Transverse colon (tissue), 3 donors: ENCODE measurements at regions not wholly inside any gene's neighbourhood (a gene's known extent, or its start where the extent isn't known, plus 50 kb on each side); places are given as distances from the start of the nearest gene placed in this dataset.

Source experiments
- CTCF ChIP-seq, 5 experiments: fragments of 200-600 bp in 3 of 5; fragments of 450-650 bp in 2 of 5; sonication (generic) in 3 of 5; IDR thresholded peaks; 1 replicate in 2 of 5; 2 replicates in 3 of 5; pipeline ENCODE4 v1.5.1; 2016 to 2017; ENCODE audit warnings: antibody characterized with exemption in 5 of 5, inconsistent platforms in 3 of 5, mild to moderate bottlenecking in 2 of 5, moderate library complexity in 1 of 5
- POLR2A ChIP-seq: fragments of 450-650 bp; IDR thresholded peaks from one replicate; pipeline ENCODE4 v1.6.1; 2016; ENCODE audit warnings: antibody characterized with exemption, mild to moderate bottlenecking, moderate library complexity

- TF ChIP-seq CTCF (IDR thresholded peaks at IDR 0.05): no peak
- no peak for TF ChIP-seq POLR2A
These were observed 106.3 kb upstream of the BMP5 start for GRCh38 chr6:55981660-55982059.
